ENCODE measurements at regions not wholly inside any gene's neighbourhood (a gene's known extent, or its start where the extent isn't known, plus 50 kb on each side); places are given as distances from the start of the nearest gene placed in this dataset.

DNA sequence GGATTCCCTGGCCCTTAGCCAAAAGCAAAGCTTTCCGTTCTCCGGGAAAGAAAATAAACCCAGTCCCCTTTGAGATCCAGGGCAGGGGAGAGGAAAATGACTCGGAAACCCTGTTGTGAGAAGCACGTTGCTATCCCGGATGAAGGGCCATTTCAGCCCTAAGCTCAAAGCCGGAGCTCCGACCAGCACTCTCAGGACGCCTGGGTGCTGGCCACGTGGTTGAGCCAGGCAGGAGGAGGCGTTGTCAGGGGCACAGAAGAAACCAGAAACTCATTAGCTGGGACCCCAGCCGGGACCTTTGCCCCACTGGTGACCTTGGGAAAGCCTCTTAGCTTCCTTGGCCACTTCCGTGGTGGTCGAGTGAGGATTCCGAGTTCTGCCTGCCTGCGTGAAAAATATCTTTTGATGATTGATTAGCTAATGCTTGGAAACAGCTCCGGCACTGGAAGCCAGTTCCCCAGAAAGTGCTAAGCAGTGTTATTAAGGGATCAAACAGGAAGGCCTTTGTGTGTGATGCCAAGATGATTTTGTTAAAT is 57.6 kb upstream of the FZD10 start:
- DNase-seq = no peak

DNA sequence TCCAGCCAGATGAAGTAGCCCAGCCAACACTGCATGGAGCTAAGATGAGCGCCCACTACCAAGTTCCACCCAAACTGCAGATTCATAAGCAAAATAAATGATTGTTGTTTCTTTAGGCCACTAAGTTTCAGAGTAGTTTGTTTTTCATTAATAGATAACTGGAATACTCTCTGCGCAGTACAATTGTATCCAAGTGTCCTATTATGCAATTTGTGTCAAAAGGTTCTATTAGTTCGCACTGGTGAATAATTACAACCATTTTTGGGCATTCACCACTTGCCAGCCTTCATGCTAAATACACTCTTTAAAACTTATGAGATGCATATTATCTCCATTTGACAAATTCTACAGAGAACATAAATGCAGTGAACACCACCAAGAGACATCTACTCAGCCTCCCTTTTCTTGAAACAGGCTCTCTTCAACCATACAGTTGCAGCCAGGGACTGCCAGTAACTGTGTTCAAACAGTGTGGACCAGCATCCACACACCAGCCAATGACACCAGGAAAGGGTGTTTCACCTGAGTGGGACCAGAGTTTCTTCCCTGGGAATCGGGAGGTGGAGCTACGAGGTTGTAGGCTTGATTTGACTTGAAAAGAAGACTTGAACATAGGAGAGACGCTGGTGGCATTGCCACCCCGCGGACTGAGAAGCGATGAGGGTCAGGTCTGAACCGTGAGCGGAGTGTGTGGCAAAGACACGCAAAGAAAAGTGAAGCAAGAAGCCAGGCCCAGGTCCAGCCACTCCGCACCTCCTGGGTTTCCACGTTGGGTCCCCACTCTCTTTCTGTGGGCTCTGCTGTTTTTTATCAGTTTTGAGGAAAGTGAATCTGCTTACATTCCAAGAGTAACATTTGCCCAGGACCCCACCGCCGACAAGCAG is 53.0 kb upstream of the FZD10 start:
- DNase-seq = no peak

DNA sequence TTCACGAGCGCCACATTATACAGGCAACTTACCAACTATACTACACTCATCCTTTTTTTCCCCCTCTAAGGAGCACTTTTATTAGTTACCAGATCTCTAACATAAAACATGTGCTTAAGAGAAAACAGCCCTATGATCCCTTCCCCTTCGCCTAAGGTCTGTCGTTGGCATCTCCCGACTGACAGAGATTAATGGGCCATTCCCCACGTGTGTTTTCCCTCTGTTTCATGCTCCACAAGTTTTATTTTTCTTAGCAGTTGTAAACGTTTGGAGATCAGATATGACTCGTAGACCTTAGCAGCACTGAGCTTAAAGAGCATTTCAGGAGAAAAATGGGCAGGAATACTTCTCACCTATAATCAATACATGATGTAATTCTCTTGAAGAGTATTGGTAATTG is 51.4 kb upstream of the FZD10 start:
- DNase-seq = no peak

DNA sequence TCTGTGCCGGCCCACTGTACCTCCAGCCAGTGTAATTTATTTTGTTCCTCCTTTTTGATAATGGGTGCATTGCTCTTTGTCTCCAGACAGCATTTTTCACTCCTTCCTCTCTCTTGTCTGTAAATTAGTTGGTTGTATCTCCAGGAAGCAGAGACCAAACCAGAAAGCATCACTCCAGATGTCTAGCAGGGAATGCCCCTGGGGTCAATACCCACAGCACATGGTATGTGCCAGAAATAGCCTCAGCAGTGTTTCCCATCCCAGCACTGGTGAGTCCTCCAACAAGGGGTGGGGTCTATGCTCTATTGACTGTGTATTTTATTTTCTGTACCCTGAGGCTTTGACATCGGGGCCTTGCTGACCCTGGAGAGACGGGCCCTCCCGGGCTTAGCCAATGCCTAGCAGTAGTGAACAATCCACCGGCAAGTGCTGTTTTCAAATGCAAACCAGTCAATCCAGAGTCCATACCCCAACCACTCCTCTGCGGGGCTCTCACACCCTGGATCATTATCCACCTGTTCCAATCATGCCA is 50.2 kb upstream of the FZD10 start:
- no peak for DNase-seq
